Spleen (tissue), 11 donors: ENCODE measurements at regions not wholly inside any gene's neighbourhood (a gene's known extent, or its start where the extent isn't known, plus 50 kb on each side); places are given as distances from the start of the nearest gene placed in this dataset.
"Not testable (repeated sequence)": the region's sequence is repeated elsewhere in the genome, so short reads cannot be mapped to it uniquely, and the experiment has no call there.

Experiments used
- DNase-seq: peaks from one replicate; pipeline ENCODE4 v3.0.0-alpha.2; 2020
- H3K27ac ChIP-seq, 8 donors: fragments of 200-600 bp; sonication (generic) in 7 of 8; 1 replicate in 4 of 8; 2 replicates in 4 of 8; pipeline versions ENCODE4 v1.5.0 to v1.8.0; 2016 to 2021; ENCODE audit warnings: inconsistent platforms in 4 of 8, mild to moderate bottlenecking in 4 of 8, moderate library complexity in 1 of 8
- H3K27me3 ChIP-seq, 7 donors: fragments of 200-600 bp; sonication (generic) in 6 of 7; replicated peaks in 1 of 7; 1 replicate in 4 of 7; 2 replicates in 3 of 7; pipeline versions ENCODE4 v1.5.0 to v1.8.0; 2016 to 2021; ENCODE audit warnings: inconsistent platforms in 3 of 7, mild to moderate bottlenecking in 1 of 7
- H3K36me3 ChIP-seq, 6 donors: fragments of 200-600 bp; sonication (generic) in 5 of 6; 1 replicate in 4 of 6; 2 replicates in 2 of 6; pipeline versions ENCODE4 v1.5.0 to v1.8.0; 2016 to 2021; ENCODE audit warnings: inconsistent platforms in 2 of 6
- H3K4me1 ChIP-seq, 6 donors: fragments of 200-600 bp; sonication (generic) in 5 of 6; 1 replicate in 3 of 6; 2 replicates in 3 of 6; pipeline versions ENCODE4 v1.5.0 to v1.8.0; 2016 to 2021; ENCODE audit warnings: inconsistent platforms in 3 of 6
- H3K4me3 ChIP-seq, 8 donors: fragments of 200-600 bp; sonication (generic) in 7 of 8; 1 replicate in 4 of 8; 2 replicates in 4 of 8; pipeline versions ENCODE4 v1.5.0 to v1.8.0; 2016 to 2021; ENCODE audit warnings: inconsistent platforms in 4 of 8, mild to moderate bottlenecking in 4 of 8, moderate library complexity in 2 of 8
- H3K9me3 ChIP-seq, 8 donors: fragments of 200-600 bp; sonication (generic) in 7 of 8; 1 replicate in 4 of 8; 2 replicates in 4 of 8; pipeline versions ENCODE4 v1.5.0 to v1.8.0; 2016 to 2021; ENCODE audit warnings: inconsistent platforms in 4 of 8
- WGBS, 5 donors: extraction: QIAGEN DNeasy Blood & Tissue Kit in 3 of 5; methylation state at CpG; one replicate each; pipeline versions ENCODE4 v1.1.5 to v1.1.7; 2013 to 2018; 5-methylcytosine and 5-hydroxymethylcytosine counted together
- intact Hi-C: fragments of 100-400 bp; cut with DNase I; formaldehyde crosslinking; loops from one replicate; pipeline ENCODE4 v1.15.0; 2023; ENCODE audit warnings: low total_unique reads
- donor health status: healthy with polysubstance abuse.
- donor health status: DM: no; HTN: no; CAD: no; lungs with moderate emphysema.
- donor health status: DM: no; HTN: no; CAD: no.
- donor health status: Bipolar disorder and iron deficiency.
- donor health status: healthy.
- donor health status: DM: no; HTN: no; CAD: no.
- donor health status: DM: yes; HTN: yes; CAD: no.

GRCh38 chr2:111400598-111401253, 280.0 kb downstream of the BCL2L11 start:
- H3K27me3 ChIP-seq, H3K36me3 ChIP-seq, H3K9me3 ChIP-seq, H3K27ac ChIP-seq, H3K4me3 ChIP-seq, intact Hi-C loops, H3K4me1 ChIP-seq, DNase-seq: not testable (repeated sequence)
- WGBS, 5 donors, result 58 to 95% (median 88%) methylated on average over 3 of the region's 3 CpGs

- H3K4me1 ChIP-seq, intact Hi-C loops, H3K4me3 ChIP-seq, H3K9me3 ChIP-seq, DNase-seq, H3K36me3 ChIP-seq, H3K27me3 ChIP-seq, H3K27ac ChIP-seq: not testable (repeated sequence)
- 85 to 100% (median 90%) methylated on average over 3 to 4 of the region's 8 CpGs for WGBS, 5 donors
Observed at GRCh38 chr2:111401270-111402140, 280.8 kb downstream of the BCL2L11 start.

DNA sequence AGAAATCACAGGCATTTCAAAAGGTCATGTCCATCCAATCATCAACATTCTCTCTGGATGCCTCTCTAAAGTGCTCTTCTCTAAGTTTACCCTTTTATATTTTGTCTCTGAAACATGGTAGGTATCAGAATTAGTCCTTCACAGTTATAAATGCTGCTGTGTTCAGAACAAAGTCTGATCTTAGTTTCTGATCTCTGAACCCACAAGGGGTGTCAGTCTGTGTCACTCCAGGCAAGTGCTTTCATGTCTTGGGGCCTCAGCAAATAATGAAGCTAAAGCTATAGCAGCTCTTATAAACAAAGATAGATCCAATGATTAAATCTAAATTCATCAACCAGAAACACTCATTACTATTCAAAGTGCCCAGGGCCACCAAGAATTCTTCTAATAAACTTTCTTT, 281.7 kb downstream of the BCL2L11 start:
- H3K27ac ChIP-seq, DNase-seq, H3K4me1 ChIP-seq, intact Hi-C loops, H3K4me3 ChIP-seq, H3K36me3 ChIP-seq, H3K27me3 ChIP-seq, H3K9me3 ChIP-seq: not testable (repeated sequence)

DNA sequence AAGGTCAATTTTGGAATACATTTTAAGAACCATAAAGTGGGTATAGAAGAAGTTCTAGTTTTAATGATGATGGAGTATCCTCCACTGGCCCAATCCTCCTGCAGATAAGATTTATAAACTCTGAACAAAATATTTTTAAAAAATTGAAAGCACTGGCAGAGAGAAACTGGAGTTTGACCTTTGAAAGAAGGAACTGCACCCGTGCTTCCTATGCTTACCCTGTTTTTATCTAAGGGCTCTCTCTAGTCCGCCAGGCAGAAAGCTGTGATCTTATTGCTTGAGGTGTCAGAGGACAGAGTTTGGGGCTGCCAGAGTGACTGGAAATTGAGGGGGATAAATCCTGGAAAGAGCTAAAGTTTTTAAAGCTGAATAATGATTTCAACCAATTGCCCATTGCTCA, 282.6 kb downstream of the BCL2L11 start:
- WGBS, 5 donors, result 65 to 80% (median 74%) methylated on average over 2 of the region's 2 CpGs
- not testable (repeated sequence) for H3K4me3 ChIP-seq, DNase-seq

DNA sequence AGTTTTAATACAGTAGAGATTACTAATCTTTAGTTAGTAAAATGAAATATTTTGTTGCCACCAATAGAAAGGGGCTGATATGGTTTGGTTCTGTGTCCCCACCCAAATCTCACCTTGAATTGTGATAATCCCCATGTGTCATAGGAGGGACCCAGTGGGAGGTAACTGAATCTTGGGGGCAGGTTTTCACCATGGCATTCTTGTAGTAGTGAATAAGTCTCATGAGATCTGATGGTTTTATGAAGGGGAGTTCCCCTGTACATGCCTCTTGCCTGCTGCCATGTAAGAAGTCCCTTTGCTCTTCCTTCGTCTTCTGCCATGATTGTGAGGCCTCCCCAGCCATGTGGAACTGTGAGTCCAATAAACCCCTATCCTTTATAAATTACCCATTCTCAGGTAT, 285.9 kb downstream of the BCL2L11 start:
- H3K4me1 ChIP-seq, H3K27me3 ChIP-seq, H3K4me3 ChIP-seq, DNase-seq, H3K36me3 ChIP-seq, intact Hi-C loops, H3K27ac ChIP-seq, H3K9me3 ChIP-seq: not testable (repeated sequence)
- WGBS, 5 donors, result no CpG with 5 or more reads among the region's 1 CpG

More for the DNA sequence above, 282.6 kb downstream of the BCL2L11 start:
- intact Hi-C loops, H3K27ac ChIP-seq, H3K36me3 ChIP-seq, H3K27me3 ChIP-seq, H3K4me1 ChIP-seq, H3K9me3 ChIP-seq: not testable (repeated sequence)

GRCh38 chr2:111407632-111408194, 287.0 kb downstream of the BCL2L11 start:
- H3K27ac ChIP-seq, H3K9me3 ChIP-seq, H3K4me3 ChIP-seq, H3K27me3 ChIP-seq, DNase-seq, intact Hi-C loops, H3K36me3 ChIP-seq: not testable (repeated sequence)
- 61 to 83% (median 76%) methylated on average over 1 to 3 of the region's 11 CpGs; no CpG with 5 or more reads in 2 of the 5 donors for WGBS, 5 donors
- H3K4me1 ChIP-seq, result peaks cover 0 to 11% (median 0%) of the 10 kb centered on the region in 6 donors

DNA sequence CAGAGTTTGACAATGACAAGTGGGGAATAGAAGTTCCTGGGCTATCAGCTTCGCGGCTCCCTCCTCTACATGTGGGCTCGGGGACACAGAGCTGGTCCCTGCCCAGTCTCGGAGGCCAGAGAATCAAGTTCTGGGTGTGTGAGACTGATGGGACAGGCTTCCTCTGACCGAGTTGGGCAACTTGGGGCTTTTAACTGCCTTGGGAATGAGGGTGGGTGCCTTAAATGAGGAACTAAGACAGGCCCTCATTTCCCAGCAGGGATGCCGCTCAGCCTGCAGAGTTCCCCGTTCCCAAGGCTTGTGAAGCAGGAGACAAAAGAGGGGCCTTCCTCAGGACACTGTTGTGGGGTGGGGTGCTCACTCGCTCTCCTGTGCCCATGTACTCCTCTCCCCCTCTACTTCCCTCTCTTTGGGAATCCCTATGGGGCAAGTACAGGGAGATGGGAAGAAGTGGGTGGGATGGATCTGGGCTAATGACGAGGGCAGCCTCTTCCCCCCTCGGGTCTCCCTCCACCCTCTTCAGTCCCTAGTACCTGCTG, 290.2 kb downstream of the BCL2L11 start:
- H3K27me3 ChIP-seq, H3K9me3 ChIP-seq, H3K36me3 ChIP-seq, intact Hi-C loops, H3K4me3 ChIP-seq, DNase-seq: not testable (repeated sequence)
- WGBS, 5 donors, result 63 to 67% (median 64%) methylated on average over 1 to 5 of the region's 10 CpGs
- H3K4me1 ChIP-seq, result peaks cover 0 to 14% (median 0%) of the 10 kb centered on the region in 6 donors
- H3K27ac ChIP-seq, result peak overlapping the region in 3 of 8 donors; percentile 24 to 66 (median 46)

GRCh38 chr2:111411867-111412681, 291.4 kb downstream of the BCL2L11 start:
- Histone ChIP-seq H3K4me1 (peaks cover 0 to 19% (median 0%) of the 10 kb centered on the region in 6 donors), H3K27ac (peak overlapping the region in 2 of 8 donors; percentile 46 to 66)
- 38 to 56% (median 48%) methylated on average over 4 to 13 of the region's 18 CpGs; no CpG with 5 or more reads in 1 of the 5 donors for WGBS, 5 donors
- H3K27me3 ChIP-seq, intact Hi-C loops, H3K4me3 ChIP-seq, H3K9me3 ChIP-seq, DNase-seq, H3K36me3 ChIP-seq: not testable (repeated sequence)

- H3K4me3 ChIP-seq, intact Hi-C loops, H3K9me3 ChIP-seq, DNase-seq, H3K36me3 ChIP-seq, H3K27me3 ChIP-seq: not testable (repeated sequence)
- 62 to 79% (median 70%) methylated on average over 10 to 12 of the region's 12 CpGs for WGBS, 5 donors
- Histone ChIP-seq H3K27ac (peak overlapping the region in 4 of 8 donors; percentile 11 to 47 (median 30)), H3K4me1 (peaks cover 0 to 21% (median 1%) of the 10 kb centered on the region in 6 donors)
Observed at GRCh38 chr2:111412841-111413650, 292.3 kb downstream of the BCL2L11 start.
